Amygdala (tissue), 56 donors: ENCODE measurements at regions not wholly inside any gene's neighbourhood (a gene's known extent, or its start where the extent isn't known, plus 50 kb on each side); places are given as distances from the start of the nearest gene placed in this dataset.

Experiments
- DNase-seq, 56 donors: peaks; one replicate each; lab custom pipeline; 2025; lab: John Stamatoyannopoulos, UW

- no peak for DNase-seq
Observed at GRCh38 chr6:169341065-169341464, 87.4 kb upstream of the THBS2 start.

DNA sequence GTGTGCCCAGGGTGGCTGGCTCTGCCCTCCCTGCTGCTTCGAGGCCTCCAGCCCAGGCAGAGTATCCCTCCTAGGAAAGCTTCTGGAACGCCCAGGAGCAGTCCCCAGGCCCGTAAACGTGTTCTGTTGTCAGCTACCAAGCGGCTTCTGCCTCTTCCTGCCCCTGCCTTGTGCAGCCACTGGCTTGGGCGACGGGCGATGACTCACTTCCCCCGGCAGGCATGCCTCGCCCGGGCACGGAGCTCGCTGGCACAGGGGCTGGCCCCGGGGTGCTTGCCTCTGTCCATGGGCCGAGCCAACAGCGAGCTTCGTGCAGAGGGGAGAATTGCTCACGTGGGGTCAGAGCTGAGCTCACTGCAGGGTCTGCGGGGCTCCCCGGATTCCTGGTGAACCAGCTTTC is 86.7 kb upstream of the THBS2 start:
- DNase-seq: no peak

DNA sequence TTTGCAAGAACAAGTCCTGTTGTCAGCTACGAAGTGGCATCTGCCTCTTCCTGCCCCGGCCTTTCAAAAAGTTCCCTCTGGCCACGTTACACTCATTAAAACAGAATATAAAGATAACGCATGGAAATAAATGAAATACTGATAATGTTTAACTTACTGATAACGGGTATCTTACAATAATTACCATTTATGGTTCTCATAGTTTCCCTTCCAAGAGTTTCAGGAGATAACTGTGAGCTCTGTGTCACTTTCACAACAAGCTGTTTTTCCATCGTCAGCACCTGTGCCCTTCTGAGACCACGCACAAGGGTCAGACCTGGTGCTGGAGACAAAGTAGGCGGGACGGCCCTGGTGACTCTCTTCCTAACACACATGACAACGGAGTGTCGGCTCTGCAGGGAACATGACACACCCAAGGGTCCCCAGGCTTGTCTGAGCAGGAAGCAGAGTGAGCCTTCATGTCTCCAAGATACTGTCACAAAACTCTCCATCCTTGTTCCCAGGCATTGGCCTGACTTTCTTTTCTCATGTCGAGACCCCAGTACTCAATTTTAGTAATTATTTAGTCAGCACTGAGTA is 86.2 kb upstream of the THBS2 start:
- no peak for DNase-seq

- no peak for DNase-seq
Observed at GRCh38 chr6:169339025-169339424, 85.4 kb upstream of the THBS2 start.

GRCh38 chr6:169337886-169338445 is 84.3 kb upstream of the THBS2 start:
- DNase-seq: peak in 2 of 56 donors; percentile 13 to 15

DNA sequence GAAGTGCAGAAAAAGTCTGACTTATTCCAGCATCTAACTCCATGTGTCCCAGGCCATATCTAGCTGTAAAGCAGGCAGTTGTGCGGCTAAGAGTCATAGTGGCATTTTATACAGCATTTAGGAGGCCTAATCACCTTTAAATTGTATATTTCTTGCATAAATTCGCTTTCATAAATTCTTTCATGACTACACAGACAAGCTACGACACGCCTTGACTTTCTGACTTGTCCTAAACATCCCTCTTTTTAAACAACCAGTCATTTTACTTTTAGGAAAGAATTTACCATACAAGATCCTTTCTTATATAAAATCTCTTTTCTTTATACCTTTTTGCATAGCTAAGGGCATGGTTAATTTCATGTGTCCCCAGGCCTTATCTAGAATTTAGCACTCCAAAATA is 81.7 kb upstream of the THBS2 start:
- DNase-seq: no peak

DNA sequence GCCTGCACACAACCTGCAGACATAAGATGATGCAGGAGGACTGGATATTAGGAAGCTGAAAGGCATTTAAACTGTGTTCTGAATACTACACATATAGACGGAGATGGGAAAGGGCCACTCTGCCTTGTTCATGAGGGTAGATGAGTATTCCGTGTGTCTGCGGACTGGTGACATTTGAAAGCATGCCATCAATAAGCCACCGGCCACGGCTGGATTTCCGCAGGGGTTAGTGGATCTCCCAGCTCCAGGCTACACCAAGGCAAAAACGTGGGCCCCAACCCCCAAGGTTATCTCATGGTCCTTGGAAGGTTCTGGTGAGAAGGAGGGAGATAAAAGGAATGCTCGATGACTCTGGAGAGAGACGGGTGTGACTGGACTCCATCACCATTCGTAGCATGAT is 78.6 kb upstream of the THBS2 start:
- DNase-seq: no peak

GRCh38 chr6:169328112-169328801 is 74.6 kb upstream of the THBS2 start:
- no peak for DNase-seq

DNA sequence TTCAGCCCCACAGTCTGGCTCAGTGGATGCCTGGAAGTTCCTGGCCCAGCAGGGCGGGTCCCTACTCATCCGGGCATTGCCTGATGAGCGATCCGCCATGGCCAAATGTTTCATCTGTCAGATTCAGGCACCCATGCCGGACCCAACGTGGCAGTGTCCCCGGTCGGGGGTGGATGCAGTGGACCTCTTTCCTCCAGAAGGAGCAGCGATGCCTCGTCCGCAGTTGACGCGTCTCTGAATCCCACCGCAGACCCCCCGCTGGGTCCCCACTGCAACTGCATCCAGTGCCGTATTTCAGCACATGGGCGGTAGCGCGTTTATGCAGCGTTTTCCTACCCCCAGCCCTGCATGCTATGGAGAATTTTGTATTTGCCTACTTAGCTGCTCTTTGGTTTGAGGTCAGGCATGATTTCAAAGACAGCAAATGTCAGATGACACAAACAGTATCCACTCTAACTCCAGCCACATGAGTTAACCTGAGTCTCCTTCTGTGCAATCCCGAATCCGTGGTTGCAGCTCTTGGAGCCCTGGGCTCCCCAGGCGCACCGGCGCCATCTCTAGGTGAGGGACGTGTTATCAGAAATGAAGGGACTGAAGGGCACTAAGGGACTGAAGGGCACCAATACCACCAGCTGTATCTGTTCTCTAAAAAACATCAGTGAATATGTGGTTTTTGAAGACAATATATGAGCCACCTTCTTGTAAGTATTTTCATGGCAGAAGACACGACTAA is 72.6 kb upstream of the THBS2 start:
- peak in 26 of 56 donors; percentile 7 to 69 (median 31) for DNase-seq

DNA sequence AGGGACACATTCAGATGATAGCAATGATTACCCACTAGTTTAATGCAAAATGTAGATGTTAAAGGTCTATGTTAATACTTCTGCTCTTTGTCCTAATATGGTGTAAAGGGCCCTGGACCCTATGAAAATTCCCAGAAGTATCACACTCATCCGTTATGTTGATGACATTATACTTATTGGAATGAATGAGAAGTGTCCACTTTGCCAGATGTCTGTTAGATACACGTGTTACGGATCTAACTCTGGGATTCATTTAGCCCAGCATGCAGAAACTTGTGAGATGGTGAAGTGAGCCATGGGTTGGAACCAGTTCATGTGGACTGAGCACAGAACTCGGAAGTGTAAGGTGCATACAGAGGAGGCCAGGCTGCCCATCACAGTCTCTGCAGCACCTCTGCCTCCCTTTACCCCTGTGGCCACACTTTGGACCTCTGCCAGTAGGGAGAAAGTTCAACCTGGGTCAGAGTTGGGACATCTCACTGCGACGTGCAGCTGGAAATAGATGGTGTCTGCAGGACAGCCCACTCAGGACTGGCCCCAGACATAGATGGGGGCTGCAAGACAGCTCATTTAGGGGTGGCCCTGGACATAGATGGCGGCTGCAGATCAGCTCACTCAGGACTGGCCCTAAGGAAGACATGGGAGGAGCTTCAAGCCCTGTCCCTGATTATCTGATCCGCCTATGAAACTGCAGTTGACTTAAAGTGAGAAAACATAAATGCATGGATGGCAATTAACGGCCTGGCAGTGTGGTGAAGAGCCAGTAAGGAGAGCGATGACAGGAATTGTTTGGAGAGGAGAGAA is 71.2 kb upstream of the THBS2 start:
- DNase-seq: no peak

DNA sequence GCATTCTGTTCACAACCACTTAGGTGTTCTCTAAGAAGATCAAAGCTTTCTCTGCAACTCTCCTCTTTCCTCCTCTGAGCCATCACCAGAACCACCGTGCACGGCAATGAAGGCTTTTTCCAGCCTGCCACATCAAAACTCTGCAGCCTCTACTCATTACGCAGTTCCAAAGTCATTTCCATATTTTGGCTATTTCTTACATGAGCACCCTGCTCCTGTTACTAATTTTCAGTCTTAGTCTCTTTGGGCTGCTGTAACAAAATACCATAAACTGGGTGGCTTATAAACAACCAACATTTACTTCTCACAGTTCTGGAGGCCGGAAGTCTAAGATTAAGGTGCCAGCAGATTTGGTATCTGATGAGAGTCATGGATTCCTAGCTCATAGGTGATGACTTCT is 70.4 kb upstream of the THBS2 start:
- no peak for DNase-seq

DNA sequence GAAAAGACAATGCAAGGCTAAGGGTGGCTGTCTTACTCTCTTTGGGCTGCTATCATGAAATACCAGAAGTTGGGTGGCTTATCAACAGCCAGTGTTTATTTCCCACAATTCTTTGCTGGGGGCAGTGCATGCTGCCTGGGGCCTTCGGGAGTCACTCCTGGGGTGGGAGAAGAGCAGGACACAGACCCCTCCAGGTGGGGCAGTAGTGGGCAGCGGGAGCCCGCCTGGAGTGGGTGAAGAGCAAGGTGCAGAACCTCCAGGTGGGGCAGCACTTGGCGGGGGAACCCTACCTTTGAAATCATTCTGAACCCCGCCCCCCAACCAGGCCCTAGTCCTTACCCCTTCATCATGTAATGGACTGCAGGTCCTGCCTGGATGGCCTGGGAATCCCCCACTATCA is 69.6 kb upstream of the THBS2 start:
- DNase-seq: no peak

GRCh38 chr6:169321546-169321945 is 67.9 kb upstream of the THBS2 start:
- DNase-seq: no peak

DNA sequence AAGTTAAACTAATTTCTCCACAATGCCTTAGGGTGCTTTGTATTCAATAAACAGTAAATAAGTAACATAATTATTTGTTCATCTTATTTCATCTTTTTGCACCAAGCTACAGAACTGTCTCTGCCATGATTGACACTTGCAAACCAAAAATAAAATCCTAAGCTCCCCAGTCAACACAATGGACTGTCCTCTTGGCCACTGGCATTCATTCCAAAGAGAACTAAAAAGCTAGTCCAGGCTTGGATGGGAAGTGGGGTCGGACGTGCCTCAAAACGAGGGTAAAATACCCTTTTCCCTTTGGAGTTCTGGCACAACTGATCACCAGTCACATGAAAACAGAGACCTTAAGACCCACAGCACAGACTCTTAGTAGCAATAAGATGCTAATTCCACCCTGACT is 66.4 kb upstream of the THBS2 start:
- DNase-seq: no peak

GRCh38 chr6:169317441-169318202 is 64.0 kb upstream of the THBS2 start:
- no peak for DNase-seq

DNA sequence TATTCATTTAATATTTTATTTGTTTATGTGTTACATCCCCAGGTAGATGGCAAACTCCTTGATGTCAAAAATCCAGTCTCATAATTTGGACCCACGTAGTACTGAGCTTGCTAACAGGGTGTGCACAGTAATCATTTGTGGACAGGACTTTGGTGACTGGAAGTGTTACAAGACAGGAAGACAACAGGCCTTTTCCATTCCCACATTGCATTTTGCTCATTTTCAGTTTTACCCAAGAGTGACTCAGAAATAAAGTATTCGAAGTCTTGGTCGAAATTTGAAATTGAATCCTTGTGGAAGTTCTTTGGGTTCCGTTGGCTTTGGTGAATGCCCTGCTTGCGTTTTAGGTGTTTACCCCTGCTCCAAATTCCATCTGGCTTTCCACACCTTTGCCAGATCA is 63.0 kb upstream of the THBS2 start:
- DNase-seq: no peak

DNA sequence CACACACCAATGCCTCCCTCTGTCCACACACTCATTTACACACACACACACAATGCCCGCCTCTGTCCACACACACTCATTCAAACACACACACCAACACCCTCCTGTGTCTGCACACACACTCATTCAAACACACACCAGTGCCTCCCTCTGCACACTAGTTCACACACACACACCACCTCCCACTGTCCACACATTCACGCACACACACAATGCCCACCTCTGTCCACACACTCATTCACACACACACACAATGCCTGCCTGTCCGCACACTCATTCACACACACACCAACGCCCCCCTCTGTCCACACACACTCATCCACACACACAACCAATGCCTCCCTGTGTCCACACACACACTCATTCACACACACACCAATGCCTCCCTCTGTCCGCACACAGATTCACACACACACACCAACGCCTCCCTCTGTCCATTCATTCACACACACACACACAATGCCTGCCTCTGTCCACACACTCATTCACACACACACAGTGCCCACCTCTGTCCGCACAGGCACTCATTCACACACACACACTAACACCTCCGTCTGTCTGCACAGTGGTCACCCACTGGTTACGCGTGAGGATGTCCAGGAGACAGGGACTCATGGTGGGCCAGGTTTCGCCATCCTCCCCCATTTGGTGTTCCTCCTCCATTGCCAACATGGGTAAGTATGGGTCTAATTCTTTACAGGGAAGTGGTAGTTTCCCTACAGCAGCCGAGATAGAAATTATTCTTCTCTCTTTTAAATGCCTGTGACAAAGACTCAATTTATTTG is 62.4 kb upstream of the THBS2 start:
- no peak for DNase-seq

DNA sequence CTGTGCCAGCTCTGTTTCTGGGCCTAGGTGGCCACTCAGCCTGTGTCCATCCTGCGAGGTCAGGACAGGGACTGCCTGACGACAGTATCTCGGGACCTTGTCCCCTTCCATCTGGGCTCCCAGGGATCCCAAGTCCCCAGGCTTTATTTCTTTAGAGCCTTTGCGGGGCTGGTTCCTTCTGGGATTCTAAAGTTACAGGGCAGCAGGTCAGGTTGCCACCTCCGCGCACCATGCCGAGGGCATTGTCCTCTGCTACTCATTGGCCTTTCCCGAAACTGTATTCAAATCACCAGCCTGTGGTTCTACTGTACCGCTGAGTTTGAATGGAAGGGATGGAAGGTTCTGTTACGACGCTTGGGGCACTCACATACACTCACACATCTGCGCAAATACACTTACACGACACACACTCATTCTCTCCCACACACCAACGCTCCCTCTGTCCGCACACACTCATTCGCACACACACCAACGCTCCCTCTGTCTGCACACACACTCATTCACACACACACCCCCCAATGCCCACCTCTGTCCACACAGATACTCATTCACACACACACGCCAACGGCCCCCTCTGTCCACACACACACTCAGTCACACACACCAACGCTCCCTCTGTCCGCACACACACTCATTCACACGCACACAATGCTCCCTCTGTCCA is 59.8 kb upstream of the THBS2 start:
- no peak for DNase-seq
